ENCODE measurements at regions not wholly inside any gene's neighbourhood (a gene's known extent, or its start where the extent isn't known, plus 50 kb on each side); places are given as distances from the start of the nearest gene placed in this dataset.

GRCh38 chr6:26216359-26216885 is 129.2 kb downstream of the HFE start:
- peak; percentile 99 for DNase-seq

DNA sequence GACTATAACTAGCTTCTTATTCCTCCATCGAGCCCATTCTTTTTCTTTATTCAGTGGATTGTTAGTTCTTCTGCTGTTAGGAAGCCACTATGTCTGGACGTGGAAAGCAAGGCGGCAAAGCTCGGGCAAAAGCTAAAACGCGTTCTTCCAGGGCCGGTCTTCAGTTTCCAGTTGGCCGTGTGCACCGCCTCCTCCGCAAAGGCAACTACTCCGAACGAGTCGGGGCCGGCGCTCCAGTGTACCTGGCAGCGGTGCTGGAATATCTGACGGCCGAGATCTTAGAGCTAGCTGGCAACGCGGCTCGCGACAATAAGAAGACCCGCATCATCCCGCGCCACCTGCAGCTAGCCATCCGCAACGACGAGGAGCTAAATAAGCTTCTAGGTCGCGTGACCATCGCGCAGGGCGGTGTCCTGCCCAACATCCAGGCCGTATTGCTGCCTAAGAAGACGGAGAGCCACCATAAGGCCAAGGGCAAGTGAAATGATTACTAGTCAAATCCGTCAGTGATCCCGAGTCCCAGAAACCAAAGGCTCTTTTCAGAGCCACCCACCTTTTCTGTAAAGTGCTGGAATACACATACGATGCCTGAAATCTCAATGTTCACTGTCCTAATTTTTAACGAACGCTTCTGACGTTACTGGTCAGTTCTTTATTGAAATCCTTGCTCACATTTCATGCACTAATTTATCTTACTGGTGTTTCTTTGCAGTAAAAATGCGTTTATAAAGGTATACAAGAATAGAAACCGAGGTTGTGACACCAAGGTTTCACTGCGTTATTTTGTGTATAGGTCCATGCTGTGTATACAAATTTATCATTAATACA is 129.9 kb downstream of the HFE start:
- DNase-seq, result peak; percentile 87

- peak; percentile 52 for DNase-seq
These were observed 130.5 kb downstream of the HFE start for GRCh38 chr6:26217714-26218075.

- no peak for DNase-seq
These were observed 131.6 kb downstream of the HFE start for GRCh38 chr6:26218824-26219223.

GRCh38 chr6:26220145-26220970 is 133.1 kb downstream of the HFE start:
- DNase-seq, result no peak

DNA sequence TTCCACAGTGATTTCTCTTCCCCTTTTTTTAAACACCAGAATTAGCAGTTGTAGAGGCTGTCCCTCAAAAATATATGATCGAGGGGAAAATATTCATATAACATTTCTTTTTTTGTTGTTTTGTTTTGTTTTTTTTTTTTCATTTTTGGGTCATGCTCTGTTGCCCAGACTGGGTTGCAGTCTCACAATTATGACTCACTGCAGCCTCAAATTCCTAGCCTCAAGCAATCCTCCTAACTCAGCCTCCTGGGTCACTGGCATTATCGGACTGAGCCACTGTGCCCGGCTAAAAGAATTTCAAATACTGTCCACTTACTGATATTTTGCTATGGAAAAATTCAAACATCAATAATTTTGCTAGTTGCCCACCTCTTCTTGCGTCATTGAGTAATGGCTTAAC is 134.0 kb downstream of the HFE start:
- DNase-seq, result no peak

GRCh38 chr6:26222571-26222970 is 135.3 kb downstream of the HFE start:
- peak; percentile 19 for DNase-seq

DNA sequence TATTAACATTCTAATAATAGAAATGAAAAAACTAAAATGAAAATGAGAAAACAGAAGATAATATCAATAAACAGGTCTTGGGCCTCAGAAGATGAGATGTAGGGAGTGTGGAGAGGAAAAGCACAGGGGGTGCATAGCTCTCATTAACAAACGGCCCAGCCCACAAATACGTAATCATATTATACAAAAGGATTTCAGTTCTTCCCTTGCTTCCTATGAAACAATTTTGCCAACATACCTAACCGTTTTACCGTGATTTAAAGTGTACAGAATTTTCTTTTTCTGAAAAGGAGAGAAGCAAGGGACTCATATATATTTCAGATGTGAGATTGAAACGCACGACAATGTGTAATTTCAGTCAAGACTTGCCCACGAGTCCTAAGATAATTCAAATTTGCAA is 136.0 kb downstream of the HFE start:
- DNase-seq, result peak; percentile 46

DNA sequence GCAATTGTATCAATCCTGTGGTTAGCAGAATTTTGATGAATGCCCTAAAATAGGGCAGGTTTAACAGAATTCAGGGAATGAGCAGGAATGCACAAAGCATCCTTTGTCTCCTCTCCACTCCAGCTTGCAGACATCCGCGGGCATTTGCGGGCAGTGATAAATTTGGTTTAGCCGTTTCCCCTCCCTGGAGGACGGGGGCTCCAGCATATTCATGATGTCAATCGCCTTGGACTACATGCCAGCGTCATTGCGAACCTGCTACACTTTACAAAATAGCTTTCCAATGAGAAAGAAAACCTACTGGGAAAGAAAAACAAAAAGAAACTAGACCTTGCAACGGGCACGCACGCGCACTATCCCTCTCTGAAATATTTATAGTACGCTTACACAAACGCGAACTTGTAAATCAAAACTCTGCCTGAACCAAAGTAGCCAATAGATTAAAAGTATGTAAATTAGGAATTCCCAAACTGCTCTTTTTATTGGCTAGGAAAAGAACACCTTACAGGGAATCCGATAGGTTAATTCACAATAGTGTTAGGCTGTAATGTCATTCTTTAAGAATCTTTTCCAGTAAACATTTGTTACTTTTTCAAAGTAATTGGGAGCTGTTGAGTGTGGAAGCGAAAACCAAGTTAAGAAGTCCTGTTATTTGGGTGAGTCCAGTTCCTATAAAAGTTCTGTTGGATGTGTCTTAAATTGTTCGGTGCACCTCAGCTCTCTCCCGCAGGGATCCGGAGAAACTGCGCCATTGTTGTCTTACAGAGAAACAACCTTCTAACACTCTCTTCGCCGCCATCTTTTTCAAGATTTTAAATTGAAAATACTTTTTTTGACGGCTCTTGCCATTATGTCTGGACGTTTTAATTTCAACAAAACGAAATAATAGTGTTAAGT is 136.7 kb downstream of the HFE start:
- peak; percentile 97 for DNase-seq

- DNase-seq, result no peak
These were observed 137.3 kb downstream of the HFE start for GRCh38 chr6:26224547-26224912.

- DNase-seq, result peak; percentile 98
These were observed 138.0 kb downstream of the HFE start for GRCh38 chr6:26224940-26225847.

GRCh38 chr6:26225848-26226578 is 138.8 kb downstream of the HFE start:
- DNase-seq, result peak; percentile 38

DNA sequence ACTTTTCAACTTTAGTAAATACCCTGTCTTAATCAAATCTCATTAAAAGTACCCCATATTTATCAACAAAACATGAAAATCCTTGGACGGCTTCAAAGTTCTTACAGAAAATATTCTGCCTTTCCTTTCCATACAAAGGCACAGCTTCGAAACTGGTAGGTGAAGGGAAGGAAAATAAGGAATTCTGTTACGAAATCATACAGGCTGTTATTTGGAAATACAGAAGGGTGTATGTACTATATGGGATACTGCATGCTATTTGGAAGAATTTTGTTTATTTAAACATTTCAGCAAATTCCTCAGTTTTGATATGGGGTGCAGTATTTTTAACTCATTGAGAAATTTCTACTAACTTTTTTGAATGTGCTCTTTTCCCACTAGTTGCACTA is 138.4 kb upstream of the BTN3A2 start:
- no peak for DNase-seq

DNA sequence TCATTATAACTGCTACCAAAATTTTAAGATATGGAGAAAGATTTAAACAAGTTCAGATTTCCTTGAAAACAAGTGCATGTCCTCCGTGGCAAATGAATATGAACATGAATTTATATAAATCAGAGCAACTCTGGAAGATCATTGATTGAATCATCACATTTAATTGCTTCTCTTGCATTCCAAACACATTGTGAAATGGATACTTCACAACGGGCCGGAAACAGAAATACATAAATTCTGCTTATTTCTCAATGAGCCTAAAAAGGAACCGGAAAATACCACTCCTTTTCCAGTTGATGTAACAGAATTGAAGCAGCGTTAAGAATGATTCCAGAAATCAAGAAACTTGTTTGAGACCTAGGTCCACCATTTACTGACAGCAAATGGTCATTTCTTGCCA is 134.6 kb upstream of the BTN3A2 start:
- peak; percentile 59 for DNase-seq

DNA sequence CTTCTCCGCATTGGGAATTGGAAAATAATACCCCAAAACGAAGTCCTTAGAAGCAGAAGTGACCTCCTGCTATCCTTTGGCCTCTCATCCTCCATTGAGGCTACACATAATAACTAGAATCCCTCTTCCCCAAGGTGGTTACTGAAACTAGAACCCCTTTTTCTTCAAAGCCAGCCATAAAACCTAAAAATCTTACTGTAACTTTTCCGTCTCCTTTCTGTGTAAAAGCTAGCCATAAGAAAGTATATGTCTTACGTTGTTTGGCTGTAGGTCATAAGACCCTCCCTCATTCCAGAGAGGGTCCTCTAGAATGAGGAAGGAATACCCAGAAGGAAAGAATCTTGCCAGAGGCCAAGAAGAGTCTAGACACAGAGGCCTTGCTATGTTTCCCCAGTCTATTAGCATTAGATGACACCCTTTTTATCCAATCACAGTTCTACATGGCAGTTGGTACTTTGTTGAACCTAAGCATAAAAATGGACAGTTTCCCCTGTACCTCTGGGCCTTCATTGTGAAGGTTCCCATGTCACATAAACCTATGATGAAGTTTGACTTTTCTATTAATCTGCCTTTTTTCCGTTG is 133.9 kb upstream of the BTN3A2 start:
- DNase-seq, result no peak

DNA sequence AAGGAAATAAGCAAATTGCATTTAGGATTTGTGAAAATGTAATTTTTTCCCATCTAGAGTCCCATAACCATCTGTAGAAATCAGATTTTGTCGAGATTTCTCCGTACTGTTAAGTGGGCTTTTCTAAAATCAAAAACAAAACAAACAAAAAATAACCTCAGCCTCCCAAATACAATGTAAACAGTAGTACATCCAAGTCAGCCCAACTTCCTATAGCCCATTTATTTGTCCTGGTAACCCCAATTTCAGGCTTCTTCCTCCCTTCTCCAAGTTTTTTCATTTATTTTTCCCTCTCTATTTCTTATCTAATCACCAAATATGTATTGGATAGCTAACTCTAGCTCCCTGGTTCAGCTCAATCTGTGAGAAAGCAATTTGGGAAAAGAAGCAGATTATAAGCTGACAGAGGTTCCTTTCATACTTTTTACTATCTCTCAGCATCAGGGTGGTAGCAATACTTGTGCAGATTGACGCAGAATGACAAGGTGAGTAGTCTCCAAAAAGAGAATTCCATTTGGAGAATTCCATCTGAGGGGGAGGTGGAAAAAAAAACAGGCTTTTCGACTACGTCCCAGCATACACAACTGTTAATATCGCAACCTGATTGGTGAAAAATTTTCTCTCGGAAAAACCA is 132.6 kb upstream of the BTN3A2 start:
- no peak for DNase-seq

DNA sequence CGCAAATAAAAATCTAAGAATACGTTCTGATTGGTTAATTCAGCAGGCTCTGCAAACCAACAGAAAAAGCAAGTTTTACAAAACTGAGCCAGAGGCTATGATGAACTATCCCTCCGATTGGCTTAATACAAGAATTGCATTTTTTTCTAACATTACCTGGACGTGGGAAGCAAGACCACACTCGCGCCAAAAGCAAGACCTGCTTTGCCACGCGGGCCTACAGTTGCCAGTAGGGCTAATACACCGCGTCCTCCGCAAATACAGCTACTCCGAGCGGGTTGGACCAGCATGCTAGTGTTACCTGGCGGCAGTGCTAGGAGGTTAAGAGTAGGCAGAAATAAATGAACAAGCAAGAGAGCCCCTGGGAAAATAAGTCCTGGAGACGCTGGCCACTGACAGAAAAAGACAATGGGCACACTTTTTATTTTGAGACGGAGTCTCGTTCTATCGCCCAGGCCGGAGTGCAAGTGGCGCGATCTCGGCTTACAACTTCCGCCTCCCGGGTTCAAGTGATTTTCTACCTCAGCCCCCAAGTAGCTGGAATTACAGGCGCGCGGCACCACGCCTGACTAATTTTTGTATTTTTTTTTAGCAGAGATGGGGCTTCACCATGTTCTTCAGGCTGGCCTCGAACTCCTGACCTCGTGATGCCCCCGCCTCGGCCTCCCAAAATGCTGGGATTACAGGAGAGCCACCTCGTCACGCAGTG is 131.9 kb upstream of the BTN3A2 start:
- DNase-seq, result peak; percentile 85

- DNase-seq, result peak; percentile 82
These were observed 131.2 kb upstream of the BTN3A2 start for GRCh38 chr6:26233649-26234420.
